HG03159 (cell line): ENCODE measurements at regions not wholly inside any gene's neighbourhood (a gene's known extent, or its start where the extent isn't known, plus 50 kb on each side); places are given as distances from the start of the nearest gene placed in this dataset.

ENCODE experiments used
- ATAC-seq: cut with Tn5 transposase; IDR thresholded peaks from one replicate; pipeline ENCODE4 v1.9.1; 2021; ENCODE audit warnings: mild to moderate bottlenecking, moderate library complexity; ENCODE audit not compliant: unreplicated experiment

- ATAC-seq, result no peak
Observed at GRCh38 chr1:42096554-42096953, 56.7 kb upstream of the GUCA2B start.

GRCh38 chr1:42089246-42089645 is 64.0 kb upstream of the GUCA2B start:
- ATAC-seq, result no peak

GRCh38 chr1:42086146-42086545 is 67.1 kb upstream of the GUCA2B start:
- ATAC-seq, result no peak

GRCh38 chr1:42085596-42085995 is 67.6 kb upstream of the GUCA2B start:
- ATAC-seq, result no peak

GRCh38 chr1:42081475-42081874 is 71.7 kb upstream of the GUCA2B start:
- ATAC-seq, result no peak

- ATAC-seq, result no peak
Observed at GRCh38 chr1:42075179-42075578, 78.0 kb upstream of the GUCA2B start.

GRCh38 chr1:42070996-42071395 is 82.2 kb upstream of the GUCA2B start:
- ATAC-seq, result no peak

- no peak for ATAC-seq
Observed at GRCh38 chr1:42057800-42058199, 95.4 kb upstream of the GUCA2B start.

GRCh38 chr1:42056460-42056859 is 96.8 kb upstream of the GUCA2B start:
- ATAC-seq, result no peak

- ATAC-seq, result no peak
Observed at GRCh38 chr1:42055061-42055460, 98.1 kb upstream of the GUCA2B start.

GRCh38 chr1:42052072-42052699 is 101.0 kb upstream of the GUCA2B start:
- no peak for ATAC-seq

GRCh38 chr1:42047508-42047880 is 105.7 kb upstream of the GUCA2B start:
- no peak for ATAC-seq

- no peak for ATAC-seq
Observed at GRCh38 chr1:42046761-42047507, 106.3 kb upstream of the GUCA2B start.

GRCh38 chr1:42044346-42044745 is 108.9 kb upstream of the GUCA2B start:
- no peak for ATAC-seq

GRCh38 chr1:42043811-42044210 is 109.4 kb upstream of the GUCA2B start:
- ATAC-seq, result no peak

GRCh38 chr1:42043182-42043581 is 110.0 kb upstream of the GUCA2B start:
- ATAC-seq, result no peak

- ATAC-seq, result no peak
Observed at GRCh38 chr1:42041031-42041430, 112.2 kb upstream of the GUCA2B start.

- no peak for ATAC-seq
Observed at GRCh38 chr1:42040159-42040558, 113.1 kb upstream of the GUCA2B start.

- ATAC-seq, result no peak
Observed at GRCh38 chr1:42038261-42038660, 114.9 kb upstream of the GUCA2B start.

- ATAC-seq, result no peak
Observed at GRCh38 chr1:42037586-42037985, 115.6 kb upstream of the GUCA2B start.

- no peak for ATAC-seq
Observed at GRCh38 chr1:42037161-42037560, 116.0 kb upstream of the GUCA2B start.

- ATAC-seq, result peak; percentile 95
Observed at GRCh38 chr1:42035830-42036604, 117.2 kb upstream of the GUCA2B start.
